ENCODE measurements at regions not wholly inside any gene's neighbourhood (a gene's known extent, or its start where the extent isn't known, plus 50 kb on each side); places are given as distances from the start of the nearest gene placed in this dataset.

GRCh38 chr2:168403736-168404135 is 52.3 kb upstream of the CERS6 start:
- H3K36me3 ChIP-seq (ENCODE audit: control insufficient read depth in 2 of 2, extremely low read depth in 1 of 2, insufficient read depth in 2 of 2, low read length in 2 of 2): no peaks in the 10 kb centered on the region
- dilution Hi-C loops (cut with MboI; ENCODE audit: extremely low pct_ligation_motif_present, low sequenced_read_pairs) (no loop called here), intact Hi-C loops (cut with micrococcal nuclease) (no loop called here)
- FAIRE-seq: no peak
- no peaks in the 10 kb centered on the region for H3K79me2 ChIP-seq (ENCODE audit: control insufficient read depth, insufficient read depth, low read length)
- H3K4me2 ChIP-seq (ENCODE audit: insufficient read depth, low read length): no peak overlapping the region
- no peaks in the 10 kb centered on the region for H3K9me3 ChIP-seq (replicated peaks; ENCODE audit: control insufficient read depth, insufficient read depth, low read length)
- no peak for DNase-seq (ENCODE audit: low read depth, low spot score)
- TF ChIP-seq FOS (IDR thresholded peaks at IDR 0.05; ENCODE audit: borderline replicate concordance, insufficient read depth, low read length) (no peak), MYC (IDR thresholded peaks at IDR 0.05; ENCODE audit: low read depth, low read length) (no peak), POLR2AphosphoS5 (IDR thresholded peaks at IDR 0.05; ENCODE audit: insufficient read depth, low read depth, low read length) (no peak), EZH2 (IDR thresholded peaks at IDR 0.05; ENCODE audit: borderline replicate concordance, low read depth, low read length, severe bottlenecking) (no peak), CTCF (IDR thresholded peaks at IDR 0.05; ENCODE audit: extremely low read depth in 1 of 2, insufficient read depth in 1 of 2, low read depth in 1 of 2, low read length in 2 of 2) (no peak), GATA2 (IDR thresholded peaks at IDR 0.05; ENCODE audit: insufficient read depth, insufficient read length, low read depth, low read length) (no peak), POLR2A (IDR thresholded peaks at IDR 0.05; ENCODE audit: low read depth, low read length) (no peak), JUN (IDR thresholded peaks at IDR 0.05; ENCODE audit: borderline replicate concordance, insufficient read depth, insufficient read length, low read depth) (no peak)
- TF ChIP-seq, protein P1, sequence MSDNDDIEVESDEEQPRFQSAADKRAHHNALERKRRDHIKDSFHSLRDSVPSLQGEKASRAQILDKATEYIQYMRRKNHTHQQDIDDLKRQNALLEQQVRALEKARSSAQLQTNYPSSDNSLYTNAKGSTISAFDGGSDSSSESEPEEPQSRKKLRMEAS (IDR thresholded peaks at IDR 0.05; ENCODE audit: insufficient read depth, insufficient read length): no peak
- no TSS peak for BruUV-seq (replicated peaks)
- no peaks in the 10 kb centered on the region for H4K20me1 ChIP-seq (replicated peaks; ENCODE audit: control insufficient read depth, extremely low read depth, insufficient read depth, low read length)
- no peaks in the 10 kb centered on the region for H3K27me3 ChIP-seq (ENCODE audit: control insufficient read depth in 2 of 2, insufficient read depth in 2 of 2, low read length in 2 of 2)
- CTCF ChIA-PET: no interaction called here
- no peaks in the 10 kb centered on the region for H3K9me1 ChIP-seq (replicated peaks; ENCODE audit: control insufficient read depth, extremely low read depth, insufficient read depth, low read length)
- no peak overlapping the region for H2AFZ ChIP-seq (ENCODE audit: low read depth, low read length)
- POLR2A ChIA-PET: no interaction called here
- no peaks in the 10 kb centered on the region for H3K4me1 ChIP-seq (ENCODE audit: control insufficient read depth, extremely low read depth, insufficient read depth, low read length)
- no peak overlapping the region for H3K27ac ChIP-seq (ENCODE audit: insufficient read depth, low read depth, low read length)
- H3K4me3 ChIP-seq (replicated peaks in 1 of 3; ENCODE audit: insufficient read depth in 1 of 3, low read depth in 1 of 3, low read length in 3 of 3): no peak overlapping the region
- H3K9ac ChIP-seq (replicated peaks; ENCODE audit: extremely low read depth, insufficient read depth, low read length): no peak overlapping the region

All from endothelial cell of umbilical vein (primary cell).